Epithelial cell of proximal tubule (primary cell): ENCODE measurements at regions not wholly inside any gene's neighbourhood (a gene's known extent, or its start where the extent isn't known, plus 50 kb on each side); places are given as distances from the start of the nearest gene placed in this dataset.
"Not testable (repeated sequence)": the region's sequence is repeated elsewhere in the genome, so short reads cannot be mapped to it uniquely, and the experiment has no call there.

Source experiments
- DNase-seq: peaks from one replicate; pipeline ENCODE4 v3.0.0-alpha.2; 2011; ENCODE audit warnings: low read depth
- H3K4me3 ChIP-seq: 2 replicates; pipeline ENCODE4 v1.5.1; 2011; ENCODE audit warnings: low read depth, mild to moderate bottlenecking, low read length
- TF ChIP-seq, protein P1 (sequence below): conservative IDR thresholded peaks from 2 replicates; pipeline ENCODE4 v1.5.1; 2012; ENCODE audit warnings: low read depth, mild to moderate bottlenecking, low read length

DNA sequence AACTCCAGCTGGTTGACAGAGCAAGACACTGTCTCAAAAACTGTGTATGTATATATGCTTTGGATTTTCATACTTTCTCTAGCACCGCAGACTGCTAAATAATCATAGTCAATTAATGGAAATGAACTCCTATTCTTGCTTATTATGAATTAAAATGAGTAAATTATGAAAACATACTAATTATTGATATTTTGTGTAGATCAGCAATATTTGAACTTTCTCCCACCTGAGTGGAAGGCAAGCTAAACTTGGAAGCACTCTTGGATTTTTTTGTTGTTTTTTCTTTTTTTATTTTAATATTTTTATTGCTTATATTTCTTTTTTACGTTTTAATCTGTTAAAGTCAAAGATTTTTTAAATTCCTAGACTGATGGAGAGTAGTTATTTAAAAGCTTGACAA, 201.7 kb downstream of the CDRT15L2 start:
- DNase-seq = no peak
- no peak overlapping the region for H3K4me3 ChIP-seq
- TF ChIP-seq, protein P1, sequence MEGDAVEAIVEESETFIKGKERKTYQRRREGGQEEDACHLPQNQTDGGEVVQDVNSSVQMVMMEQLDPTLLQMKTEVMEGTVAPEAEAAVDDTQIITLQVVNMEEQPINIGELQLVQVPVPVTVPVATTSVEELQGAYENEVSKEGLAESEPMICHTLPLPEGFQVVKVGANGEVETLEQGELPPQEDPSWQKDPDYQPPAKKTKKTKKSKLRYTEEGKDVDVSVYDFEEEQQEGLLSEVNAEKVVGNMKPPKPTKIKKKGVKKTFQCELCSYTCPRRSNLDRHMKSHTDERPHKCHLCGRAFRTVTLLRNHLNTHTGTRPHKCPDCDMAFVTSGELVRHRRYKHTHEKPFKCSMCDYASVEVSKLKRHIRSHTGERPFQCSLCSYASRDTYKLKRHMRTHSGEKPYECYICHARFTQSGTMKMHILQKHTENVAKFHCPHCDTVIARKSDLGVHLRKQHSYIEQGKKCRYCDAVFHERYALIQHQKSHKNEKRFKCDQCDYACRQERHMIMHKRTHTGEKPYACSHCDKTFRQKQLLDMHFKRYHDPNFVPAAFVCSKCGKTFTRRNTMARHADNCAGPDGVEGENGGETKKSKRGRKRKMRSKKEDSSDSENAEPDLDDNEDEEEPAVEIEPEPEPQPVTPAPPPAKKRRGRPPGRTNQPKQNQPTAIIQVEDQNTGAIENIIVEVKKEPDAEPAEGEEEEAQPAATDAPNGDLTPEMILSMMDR = no peak

DNA sequence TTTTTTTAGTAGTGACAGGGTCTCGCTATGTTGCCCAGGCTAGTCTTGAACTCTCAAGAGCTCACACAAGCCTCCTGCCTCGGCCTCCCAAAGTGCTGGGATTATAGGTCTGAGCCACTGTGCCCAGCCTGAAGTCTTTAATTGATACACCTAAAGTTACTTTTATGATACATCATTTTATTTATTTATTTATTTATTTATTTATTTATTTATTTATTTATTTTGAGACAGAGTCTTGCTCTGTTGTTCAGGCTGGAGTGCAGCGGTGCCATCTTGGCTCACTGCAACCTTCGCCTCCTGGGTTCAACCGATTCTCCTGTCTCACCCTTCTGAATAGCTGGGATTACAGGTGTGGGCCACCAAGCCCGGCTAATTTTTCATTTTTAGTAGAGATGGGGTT, 202.3 kb downstream of the CDRT15L2 start:
- DNase-seq, H3K4me3 ChIP-seq: not testable (repeated sequence)

DNA sequence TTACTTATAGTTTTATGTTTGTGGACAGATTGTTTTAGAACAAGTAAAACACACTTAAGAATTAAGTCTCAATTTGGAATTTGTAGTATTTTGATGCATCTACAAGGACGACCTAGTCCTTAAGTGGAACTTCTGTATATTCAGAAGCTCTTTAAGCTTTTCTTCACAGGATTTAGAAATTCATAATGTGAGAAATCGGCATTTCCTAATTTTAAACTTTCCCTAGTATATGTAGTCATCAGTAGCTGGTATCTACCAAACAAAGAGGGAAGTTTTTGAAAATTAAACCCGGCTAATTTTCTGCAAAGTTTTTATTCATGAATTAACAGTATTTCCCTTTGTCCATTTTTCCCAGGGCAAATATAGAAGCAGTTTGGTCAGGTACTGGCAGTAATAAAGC, 203.6 kb downstream of the CDRT15L2 start:
- TF ChIP-seq, protein P1 = no peak

DNA sequence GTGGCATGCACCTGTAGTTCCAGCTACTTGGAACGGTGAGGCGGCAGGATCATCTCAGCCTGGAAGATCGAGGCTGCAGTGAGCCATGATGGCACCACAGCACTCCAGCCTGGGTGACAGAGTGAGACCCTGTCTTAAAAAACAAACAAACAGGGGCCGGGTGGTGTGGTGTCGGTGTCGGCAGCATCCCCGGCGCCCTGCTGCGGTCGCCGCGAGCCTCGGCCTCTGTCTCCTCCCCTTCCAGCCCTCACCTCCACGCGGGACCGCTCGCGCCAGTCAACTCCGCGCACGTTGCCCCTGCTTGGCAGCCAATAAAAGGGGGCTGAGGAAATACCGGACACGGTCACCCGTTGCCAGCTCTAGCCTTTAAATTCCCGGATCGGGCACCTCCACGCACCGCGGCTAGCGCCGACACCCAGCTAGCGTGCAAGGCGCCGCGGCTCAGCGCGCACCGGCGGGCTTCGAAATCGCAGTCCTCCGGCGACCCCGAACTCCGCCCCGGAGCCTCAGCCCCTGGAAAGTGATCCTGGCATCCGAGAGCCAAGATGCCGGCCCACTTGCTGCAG, 204.7 kb downstream of the CDRT15L2 start:
- DNase-seq = no peak
- H3K4me3 ChIP-seq = no peak overlapping the region
- TF ChIP-seq, protein P1 = no peak

More for the DNA sequence above, 203.6 kb downstream of the CDRT15L2 start:
- no peak overlapping the region for H3K4me3 ChIP-seq
- no peak for DNase-seq

DNA sequence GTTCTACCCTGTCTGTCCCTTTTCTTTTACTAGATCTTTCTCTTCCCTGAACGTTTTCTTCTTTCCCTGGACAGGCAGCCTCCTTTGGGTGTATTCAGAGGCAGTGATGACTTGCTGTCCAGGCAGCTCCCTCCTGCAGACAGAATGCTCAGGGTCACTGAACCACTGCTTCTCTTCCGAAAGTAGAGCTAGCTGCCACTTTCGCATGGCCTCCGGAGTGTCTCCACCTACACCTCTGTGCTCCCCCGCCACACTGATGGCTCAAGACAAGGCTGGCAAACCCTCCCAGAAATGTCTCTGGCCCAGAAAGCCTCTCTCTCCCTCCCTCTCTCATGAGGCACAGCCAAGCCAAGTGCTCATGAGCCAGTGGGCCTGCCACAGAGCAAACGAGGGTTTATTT, 207.8 kb downstream of the CDRT15L2 start:
- no peak overlapping the region for H3K4me3 ChIP-seq
- DNase-seq = no peak
- TF ChIP-seq, protein P1 = no peak

DNA sequence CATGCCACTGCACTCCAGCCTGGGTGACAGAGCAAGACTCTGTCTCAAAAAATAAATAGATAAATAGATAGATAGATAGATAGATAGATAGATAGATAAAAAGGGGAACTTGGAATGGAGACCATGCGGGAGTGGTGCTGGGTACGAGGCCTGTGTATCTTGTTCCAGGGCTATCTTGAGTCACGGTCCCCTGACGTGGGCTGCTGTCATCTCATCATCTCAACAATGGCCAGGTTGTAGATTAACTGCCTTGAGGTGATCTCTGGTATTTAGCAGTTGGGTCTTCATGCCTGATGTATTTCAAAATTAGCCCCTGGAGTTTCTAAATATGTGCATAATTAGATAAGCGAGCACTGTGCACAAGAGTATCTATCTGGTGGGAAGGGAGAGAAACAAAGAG, 212.1 kb downstream of the CDRT15L2 start:
- no peak for DNase-seq
- TF ChIP-seq, protein P1 = no peak
- no peak overlapping the region for H3K4me3 ChIP-seq

DNA sequence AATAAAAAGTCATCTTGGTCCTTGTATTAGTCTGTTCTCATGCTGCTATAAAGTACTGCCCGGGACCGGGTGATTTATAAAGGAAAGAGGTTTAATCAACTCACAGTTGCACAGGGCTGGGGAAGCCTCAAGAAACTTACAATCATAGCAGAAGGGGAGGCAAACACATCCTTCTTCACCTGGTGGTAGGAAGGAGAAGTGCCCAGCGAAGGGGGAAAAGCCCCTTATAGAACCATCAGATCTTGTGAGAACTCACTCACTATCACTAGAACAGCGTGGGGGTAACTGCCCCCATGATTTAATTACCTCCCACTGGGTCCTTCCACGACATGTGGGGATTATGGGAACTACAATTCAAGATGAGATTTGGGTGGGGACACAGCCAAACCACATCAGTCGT, 215.0 kb downstream of the CDRT15L2 start:
- not testable (repeated sequence) for H3K4me3 ChIP-seq, DNase-seq

DNA sequence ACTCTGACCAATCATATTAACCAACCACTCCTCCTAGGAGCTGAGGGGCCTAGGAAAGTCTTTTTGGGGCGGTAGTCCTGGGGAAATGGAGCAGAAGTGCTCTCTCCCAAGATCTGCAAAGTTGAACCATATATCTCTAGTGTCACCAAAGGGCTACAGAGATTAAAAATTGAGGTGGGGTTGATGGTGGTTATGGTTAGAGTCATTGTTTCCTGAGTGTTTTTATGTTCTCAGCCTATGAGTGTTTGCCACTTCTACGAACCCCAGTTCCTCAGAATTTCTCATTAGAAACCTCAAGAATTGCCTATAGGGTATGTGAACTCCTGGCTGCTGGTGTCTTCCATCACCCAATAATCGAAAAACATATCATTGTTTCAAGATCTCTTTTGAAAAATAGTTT, 217.8 kb downstream of the CDRT15L2 start:
- no peak for DNase-seq
- TF ChIP-seq, protein P1 = no peak
- no peak overlapping the region for H3K4me3 ChIP-seq
